ENCODE measurements at regions not wholly inside any gene's neighbourhood (a gene's known extent, or its start where the extent isn't known, plus 50 kb on each side); places are given as distances from the start of the nearest gene placed in this dataset.

GRCh38 chr13:79226938-79227337 lies 179.1 kb downstream of the RBM26 start:
- TF ChIP-seq EP300 (IDR thresholded peaks at IDR 0.05; ENCODE audit: low read depth) (no peak), CTCF (IDR thresholded peaks at IDR 0.05) (no peak), POLR2A (IDR thresholded peaks at IDR 0.05) (no peak), POLR2AphosphoS5 (IDR thresholded peaks at IDR 0.05) (no peak)

All from transverse colon (tissue), 4 donors.